A673 (cell line): ENCODE measurements at regions not wholly inside any gene's neighbourhood (a gene's known extent, or its start where the extent isn't known, plus 50 kb on each side); places are given as distances from the start of the nearest gene placed in this dataset.

Experiments used
- EZH2 ChIP-seq: fragments of 200-600 bp; sonication (generic); IDR thresholded peaks from 2 replicates; pipeline ENCODE4 v1.6.1; 2017; ENCODE audit warnings: borderline replicate concordance, low read depth, mild to moderate bottlenecking, mixed read lengths, antibody characterized with exemption, low read length; ENCODE audit not compliant: poor library complexity, severe bottlenecking
- TF ChIP-seq, protein P1 (sequence below): fragments of 300-800, 200-600 bp; sonication (generic); conservative IDR thresholded peaks from 2 replicates; pipeline ENCODE4 v1.5.1; 2017; ENCODE audit warnings: low read depth, mild to moderate bottlenecking, antibody characterized with exemption, low read length, moderate library complexity, mixed read lengths

DNA sequence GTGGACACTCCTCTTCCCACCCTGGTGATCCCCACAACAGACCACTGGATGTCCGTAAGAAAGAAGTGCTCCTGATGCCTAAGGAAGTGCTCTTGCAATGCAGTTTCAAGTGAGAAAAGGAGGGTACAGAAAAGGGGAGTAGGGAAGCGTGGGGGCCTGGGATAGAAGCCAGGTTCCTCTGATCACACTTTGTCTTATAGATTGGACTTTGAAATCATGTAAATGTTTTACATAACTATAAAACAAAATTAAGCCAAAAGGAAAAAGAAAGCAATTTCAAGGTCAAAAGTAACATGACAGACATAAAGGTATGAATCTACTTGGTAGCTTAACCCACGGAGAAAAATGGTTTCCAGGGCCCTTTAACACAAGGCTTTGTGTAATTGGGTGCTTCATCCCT lies 107.3 kb upstream of the TRPM1 start:
- TF ChIP-seq, protein P1, sequence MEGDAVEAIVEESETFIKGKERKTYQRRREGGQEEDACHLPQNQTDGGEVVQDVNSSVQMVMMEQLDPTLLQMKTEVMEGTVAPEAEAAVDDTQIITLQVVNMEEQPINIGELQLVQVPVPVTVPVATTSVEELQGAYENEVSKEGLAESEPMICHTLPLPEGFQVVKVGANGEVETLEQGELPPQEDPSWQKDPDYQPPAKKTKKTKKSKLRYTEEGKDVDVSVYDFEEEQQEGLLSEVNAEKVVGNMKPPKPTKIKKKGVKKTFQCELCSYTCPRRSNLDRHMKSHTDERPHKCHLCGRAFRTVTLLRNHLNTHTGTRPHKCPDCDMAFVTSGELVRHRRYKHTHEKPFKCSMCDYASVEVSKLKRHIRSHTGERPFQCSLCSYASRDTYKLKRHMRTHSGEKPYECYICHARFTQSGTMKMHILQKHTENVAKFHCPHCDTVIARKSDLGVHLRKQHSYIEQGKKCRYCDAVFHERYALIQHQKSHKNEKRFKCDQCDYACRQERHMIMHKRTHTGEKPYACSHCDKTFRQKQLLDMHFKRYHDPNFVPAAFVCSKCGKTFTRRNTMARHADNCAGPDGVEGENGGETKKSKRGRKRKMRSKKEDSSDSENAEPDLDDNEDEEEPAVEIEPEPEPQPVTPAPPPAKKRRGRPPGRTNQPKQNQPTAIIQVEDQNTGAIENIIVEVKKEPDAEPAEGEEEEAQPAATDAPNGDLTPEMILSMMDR, result no peak
- no peak for TF ChIP-seq EZH2
